ENCODE measurements at regions not wholly inside any gene's neighbourhood (a gene's known extent, or its start where the extent isn't known, plus 50 kb on each side); places are given as distances from the start of the nearest gene placed in this dataset.

GRCh38 chr1:213429642-213430041, 378.6 kb downstream of the RPS6KC1 start:
- TF ChIP-seq CTCF (IDR thresholded peaks at IDR 0.05) (no peak), POLR2A (IDR thresholded peaks at IDR 0.05) (no peak), EP300 (IDR thresholded peaks at IDR 0.05) (no peak)
